H1 (cell line): ENCODE measurements at regions not wholly inside any gene's neighbourhood (a gene's known extent, or its start where the extent isn't known, plus 50 kb on each side); places are given as distances from the start of the nearest gene placed in this dataset.
A peak's percentile ranks its signal among the peaks of the same experiment; 100 is the strongest.

ENCODE experiments used
- CTCF ChIA-PET: fragments of 300-600 bp; sonication (Branson Sonifier 250); formaldehyde crosslinking; loops from one replicate; lab custom pipeline; 2021; ENCODE audit not compliant: partially characterized antibody; lab: Charles Lee
- POLR2A ChIA-PET: fragments of 300-600 bp; sonication (Branson Sonifier 250); formaldehyde crosslinking; loops from one replicate; lab custom pipeline; 2021; ENCODE audit warnings: inconsistent platforms; ENCODE audit not compliant: partially characterized antibody; lab: Charles Lee
- DNase-seq, 2 experiments: peaks; one replicate each; pipeline versions ENCODE4 v3.0.0 to v3.0.0-alpha.2; 2010 to 2022; ENCODE audit warnings: low spot score in 2 of 2, low read depth in 1 of 2, mixed read lengths in 1 of 2
- FAIRE-seq: peaks from 2 replicates; lab custom pipeline; 2011; peaks lifted over from hg19 to GRCh38; lab: Jason Lieb, UNC
- H2AFZ ChIP-seq: 2 replicates; pipeline ENCODE4 v1.8.1; 2012; ENCODE audit warnings: low read length, inconsistent platforms
- H2AK5ac ChIP-seq: 2 replicates; pipeline ENCODE4 v1.6.1; 2013; ENCODE audit warnings: low read depth, low read length
- H2BK120ac ChIP-seq: replicated peaks from 2 replicates; pipeline ENCODE3; 2013; ENCODE audit warnings: low read depth, low read length, inconsistent platforms
- H2BK12ac ChIP-seq: 2 replicates; pipeline ENCODE4 v1.6.1; 2013; ENCODE audit warnings: low read depth, low read length
- H2BK15ac ChIP-seq: 2 replicates; pipeline ENCODE4 v1.6.1; 2013; ENCODE audit warnings: low read length
- H2BK20ac ChIP-seq: 2 replicates; pipeline ENCODE4 v1.6.1; 2013; ENCODE audit warnings: low read length
- H2BK5ac ChIP-seq: 2 replicates; pipeline ENCODE4 v1.6.1; 2013; ENCODE audit warnings: low read depth, low read length
- H3K14ac ChIP-seq: 2 replicates; pipeline ENCODE4 v1.6.1; 2013; ENCODE audit warnings: inconsistent platforms; ENCODE audit not compliant: insufficient read length
- H3K18ac ChIP-seq: 2 replicates; pipeline ENCODE4 v1.6.1; 2013; ENCODE audit warnings: low read length; ENCODE audit errors: extremely low read depth
- H3K23ac ChIP-seq: 2 replicates; pipeline ENCODE4 v1.6.1; 2013; ENCODE audit warnings: inconsistent platforms; ENCODE audit not compliant: insufficient read length
- H3K23me2 ChIP-seq: 2 replicates; pipeline ENCODE4 v1.6.1; 2013; ENCODE audit warnings: low read depth, low read length
- H3K27ac ChIP-seq: 2 replicates; pipeline ENCODE4 v1.6.1; 2011; ENCODE audit warnings: low read depth, low read length, inconsistent platforms
- H3K27me3 ChIP-seq, 4 experiments: replicated peaks in 1 of 4; 1 replicate in 1 of 4; 2 replicates in 3 of 4; pipeline versions ENCODE4 v1.6.1 to v1.8.1; 2011 to 2013; ENCODE audit warnings: low read length in 3 of 4, mild to moderate bottlenecking in 3 of 4, inconsistent platforms in 2 of 4, mixed read lengths in 2 of 4, moderate library complexity in 1 of 4; ENCODE audit not compliant: control insufficient read depth in 3 of 4, insufficient read depth in 3 of 4; ENCODE audit errors: extremely low read depth in 1 of 4
- H3K36me3 ChIP-seq, 4 experiments: 2 replicates each; pipeline versions ENCODE4 v1.6.1 to v1.8.1; 2011 to 2013; ENCODE audit warnings: mild to moderate bottlenecking in 4 of 4, low read length in 3 of 4, moderate library complexity in 2 of 4, control low read depth in 1 of 4, inconsistent platforms in 1 of 4; ENCODE audit not compliant: insufficient read depth in 4 of 4, control insufficient read depth in 2 of 4
- H3K4ac ChIP-seq: replicated peaks from 2 replicates; pipeline ENCODE3; 2013; ENCODE audit warnings: low read length, low read depth, mixed read lengths, inconsistent platforms; ENCODE audit not compliant: insufficient read length
- H3K4me1 ChIP-seq, 4 experiments: replicated peaks in 1 of 4; 1 replicate in 1 of 4; 2 replicates in 3 of 4; pipeline versions ENCODE4 v1.6.1 to v1.8.1; 2011 to 2013; ENCODE audit warnings: low read length in 3 of 4, inconsistent platforms in 2 of 4, mixed read lengths in 1 of 4; ENCODE audit not compliant: insufficient read depth in 4 of 4, control insufficient read depth in 3 of 4
- H3K4me2 ChIP-seq, 2 experiments: 2 replicates each; pipeline versions ENCODE4 v1.6.1 to v1.8.1; 2011 to 2013; ENCODE audit warnings: low read depth in 2 of 2, low read length in 2 of 2, control low read depth in 1 of 2, inconsistent platforms in 1 of 2, mild to moderate bottlenecking in 1 of 2; ENCODE audit not compliant: insufficient read depth in 1 of 2
- H3K4me3 ChIP-seq, 4 experiments: fragments of 200-600, 300-600 bp in 1 of 4; sonication (generic), shearing (Covaris generic), sonication (Bioruptor Twin) in 1 of 4; 2 replicates each; pipeline versions ENCODE4 v1.5.1 to v1.8.1; 2011 to 2016; ENCODE audit warnings: low read length in 4 of 4, low read depth in 3 of 4, control low read depth in 2 of 4, inconsistent platforms in 2 of 4, mild to moderate bottlenecking in 2 of 4, mixed read lengths in 1 of 4, moderate library complexity in 1 of 4; ENCODE audit not compliant: insufficient read depth in 2 of 4; ENCODE audit errors: extremely low read depth in 1 of 4
- H3K56ac ChIP-seq: replicated peaks from 2 replicates; pipeline ENCODE3; 2013; ENCODE audit warnings: low read depth, mild to moderate bottlenecking, mixed read lengths, low read length, inconsistent platforms; ENCODE audit not compliant: insufficient read length
- H3K79me1 ChIP-seq: 2 replicates; pipeline ENCODE4 v1.6.1; 2013; ENCODE audit warnings: low read depth, low read length, control low read depth
- H3K79me2 ChIP-seq, 2 experiments: 2 replicates each; pipeline versions ENCODE4 v1.6.1 to v1.8.1; 2012 to 2013; ENCODE audit warnings: low read length in 2 of 2, mild to moderate bottlenecking in 2 of 2, inconsistent platforms in 1 of 2; ENCODE audit not compliant: insufficient read depth in 2 of 2, control insufficient read depth in 1 of 2
- H3K9ac ChIP-seq, 4 experiments: replicated peaks in 1 of 4; 1 replicate in 1 of 4; 2 replicates in 3 of 4; pipeline versions ENCODE4 v1.6.1 to v1.8.1; 2011 to 2013; ENCODE audit warnings: low read depth in 3 of 4, low read length in 3 of 4, control low read depth in 2 of 4, mild to moderate bottlenecking in 2 of 4, moderate library complexity in 2 of 4, inconsistent platforms in 1 of 4; ENCODE audit errors: extremely low read depth in 1 of 4
- H3K9me3 ChIP-seq, 2 experiments: 2 replicates each; pipeline versions ENCODE4 v1.6.1 to v1.8.1; 2012 to 2013; ENCODE audit warnings: mild to moderate bottlenecking in 2 of 2, moderate library complexity in 2 of 2, control low read depth in 1 of 2, inconsistent platforms in 1 of 2, low read depth in 1 of 2, low read length in 1 of 2, mixed read lengths in 1 of 2; ENCODE audit not compliant: insufficient read depth in 2 of 2
- H4K20me1 ChIP-seq, 2 experiments: replicated peaks in 1 of 2; 2 replicates each; pipeline versions ENCODE3 to v1.8.1; 2011 to 2013; ENCODE audit warnings: inconsistent platforms in 2 of 2, low read length in 2 of 2, mild to moderate bottlenecking in 1 of 2; ENCODE audit not compliant: insufficient read depth in 2 of 2, control insufficient read depth in 1 of 2
- H4K5ac ChIP-seq: 2 replicates; pipeline ENCODE4 v1.6.1; 2013; ENCODE audit warnings: low read length, low read depth, mixed read lengths, inconsistent platforms; ENCODE audit not compliant: insufficient read length
- H4K8ac ChIP-seq: 2 replicates; pipeline ENCODE4 v1.8.0; 2013; ENCODE audit warnings: mild to moderate bottlenecking, moderate library complexity, low read length, inconsistent platforms; ENCODE audit not compliant: insufficient read depth; ENCODE audit errors: extremely low read depth
- H4K91ac ChIP-seq: replicated peaks from 2 replicates; pipeline ENCODE3; 2013; ENCODE audit warnings: low read length, mixed read lengths, inconsistent platforms; ENCODE audit not compliant: insufficient read length
- BRCA1 ChIP-seq: IDR thresholded peaks from 2 replicates; pipeline ENCODE4 v1.6.1; 2012; ENCODE audit warnings: low read depth, low read length, improper control_type of control experiment
- RAD21 ChIP-seq, 2 experiments: IDR thresholded peaks in 1 of 2; conservative IDR thresholded peaks in 1 of 2; 2 replicates each; pipeline ENCODE4 v1.6.1; 2011; ENCODE audit warnings: low read depth in 2 of 2, low read length in 2 of 2, improper control_type of control experiment in 1 of 2, inconsistent platforms in 1 of 2, mild to moderate bottlenecking in 1 of 2, moderate library complexity in 1 of 2
- WGBS, 2 experiments: shearing (Covaris generic) in 1 of 2; methylation state at CpG; one replicate each; pipeline versions ENCODE4 v1.1.6 to v1.1.7; 2013 to 2015; ENCODE audit warnings: low lambda C conversion rate in 2 of 2, mixed read lengths in 2 of 2, inconsistent platforms in 1 of 2, low coverage in 1 of 2, missing lambda C conversion rate in 1 of 2; ENCODE audit not compliant: insufficient replicate concordance in 2 of 2, insufficient coverage in 1 of 2, insufficient read length in 1 of 2; ENCODE audit errors: extremely low coverage in 1 of 2, missing lambda C conversion rate in 1 of 2; 5-methylcytosine and 5-hydroxymethylcytosine counted together

GRCh38 chr19:28530406-28531035 is 682.4 kb downstream of the UQCRFS1 start:
- H4K8ac ChIP-seq, result no peak overlapping the region
- H3K4me1 ChIP-seq, result no peaks in the 10 kb centered on the region
- FAIRE-seq, result no peak
- no peaks in the 10 kb centered on the region for H3K23me2 ChIP-seq
- H3K4me3 ChIP-seq, result no peak overlapping the region
- TF ChIP-seq BRCA1 (no peak), RAD21 (IDR thresholded peaks at IDR 0.05 in 1 of 2, conservative IDR thresholded peaks at IDR 0.05 in 1 of 2; ENCODE audit: low read depth in 2 of 2, low read length in 2 of 2) (peak in 1 of 2 experiments; percentile 11; a peak in 1 of 4 replicates)
- TF ChIP-seq, all 59 proteins: peak for 1
- Histone ChIP-seq H3K79me1 (no peaks in the 10 kb centered on the region), H2AK5ac (no peak overlapping the region), H2BK12ac (no peak overlapping the region), H2AFZ (no peak overlapping the region), H2BK5ac (no peak overlapping the region), H3K27ac (no peak overlapping the region), H3K4me2 (no peak overlapping the region), H3K4ac (no peak overlapping the region), H4K5ac (no peak overlapping the region), H3K9me3 (peaks cover 0 to 4% of the 10 kb centered on the region in 2 experiments; a peak in 2 of 4 replicates), H3K79me2 (no peaks in the 10 kb centered on the region), H3K14ac (no peak overlapping the region), H3K56ac (no peak overlapping the region), H2BK120ac (no peak overlapping the region), H2BK20ac (no peak overlapping the region), H3K9ac (no peak overlapping the region), H3K36me3 (no peaks in the 10 kb centered on the region), H3K18ac (no peak overlapping the region), H3K23ac (no peak overlapping the region), H4K20me1 (no peaks in the 10 kb centered on the region), H2BK15ac (no peak overlapping the region), H4K91ac (no peak overlapping the region), H3K27me3 (no peaks in the 10 kb centered on the region)
- ChIA-PET CTCF (interaction anchor here (0.6 to 2.0 kb wide), 4 partner anchors 9 to 103 kb away, joined by 3 to 10 read pairs (median 4); no protein-coding TSS in a partner anchor), POLR2A (no interaction called here)
- 88% methylated on average over 2 of the region's 2 CpGs; no CpG with 5 or more reads in 1 of the 2 experiments for WGBS, 2 experiments
- DNase-seq, result no peak
